Trophoblast cell (in vitro differentiated cells and primary cell): ENCODE measurements at regions not wholly inside any gene's neighbourhood (a gene's known extent, or its start where the extent isn't known, plus 50 kb on each side); places are given as distances from the start of the nearest gene placed in this dataset.

Experiments used
- DNase-seq, 2 donors: peaks; one replicate each; pipeline ENCODE4 v3.0.0-alpha.2; 2016
- H2AFZ ChIP-seq: 2 replicates; pipeline ENCODE4 v1.6.1; 2013; ENCODE audit warnings: low read length, moderate library complexity, mild to moderate bottlenecking; ENCODE audit not compliant: insufficient read depth, poor library complexity
- H2AK5ac ChIP-seq: 2 replicates; pipeline ENCODE4 v1.6.1; 2013; ENCODE audit warnings: mild to moderate bottlenecking, low read length
- H2BK120ac ChIP-seq: 2 replicates; pipeline ENCODE4 v1.6.1; 2013; ENCODE audit warnings: low read length, mild to moderate bottlenecking, moderate library complexity; ENCODE audit not compliant: insufficient read depth, poor library complexity
- H2BK12ac ChIP-seq: 2 replicates; pipeline ENCODE4 v1.6.1; 2013; ENCODE audit warnings: mild to moderate bottlenecking, low read length, moderate library complexity
- H2BK5ac ChIP-seq: 2 replicates; pipeline ENCODE4 v1.6.1; 2013; ENCODE audit warnings: low read length, low read depth, moderate library complexity, mild to moderate bottlenecking; ENCODE audit not compliant: poor library complexity
- H3K14ac ChIP-seq: 2 replicates; pipeline ENCODE4 v1.6.1; 2013; ENCODE audit warnings: mild to moderate bottlenecking, low read length
- H3K18ac ChIP-seq: 2 replicates; pipeline ENCODE4 v1.6.1; 2013; ENCODE audit warnings: mild to moderate bottlenecking, low read length
- H3K23ac ChIP-seq: 2 replicates; pipeline ENCODE4 v1.6.1; 2013; ENCODE audit warnings: low read length
- H3K27ac ChIP-seq: 2 replicates; pipeline ENCODE4 v1.5.1; 2013; ENCODE audit warnings: low read depth, mild to moderate bottlenecking, inconsistent platforms, low read length, moderate library complexity
- H3K27me3 ChIP-seq: 2 replicates; pipeline ENCODE4 v1.6.1; 2013; ENCODE audit warnings: inconsistent platforms, mild to moderate bottlenecking, low read length, moderate library complexity; ENCODE audit not compliant: insufficient read depth
- H3K36me3 ChIP-seq, 2 experiments: 1 replicate in 1 of 2; 2 replicates in 1 of 2; pipeline ENCODE4 v1.6.1; 2013; ENCODE audit warnings: low read length in 2 of 2, mild to moderate bottlenecking in 2 of 2, moderate library complexity in 1 of 2; ENCODE audit not compliant: insufficient read depth in 2 of 2, control insufficient read depth in 1 of 2
- H3K4ac ChIP-seq: 2 replicates; pipeline ENCODE4 v1.6.1; 2013; ENCODE audit warnings: low read depth, mild to moderate bottlenecking, low read length, moderate library complexity
- H3K4me1 ChIP-seq, 2 experiments: 1 replicate in 1 of 2; 2 replicates in 1 of 2; pipeline ENCODE4 v1.6.1; 2013; ENCODE audit warnings: low read length in 2 of 2, mild to moderate bottlenecking in 2 of 2, moderate library complexity in 1 of 2; ENCODE audit not compliant: insufficient read depth in 2 of 2, control insufficient read depth in 1 of 2
- H3K4me2 ChIP-seq: 2 replicates; pipeline ENCODE4 v1.6.1; 2013; ENCODE audit warnings: inconsistent platforms, mild to moderate bottlenecking, low read length, moderate library complexity
- H3K4me3 ChIP-seq: 2 replicates; pipeline ENCODE4 v1.5.1; 2013; ENCODE audit warnings: mild to moderate bottlenecking, low read depth, low read length, inconsistent platforms
- H3K79me1 ChIP-seq: one replicate; pipeline ENCODE4 v1.6.1; 2013; ENCODE audit warnings: low read length
- H3K79me2 ChIP-seq: 2 replicates; pipeline ENCODE4 v1.6.1; 2013; ENCODE audit warnings: low read length, mild to moderate bottlenecking; ENCODE audit not compliant: control insufficient read depth, insufficient read depth, poor library complexity
- H3K9ac ChIP-seq: 2 replicates; pipeline ENCODE4 v1.6.1; 2013; ENCODE audit warnings: mild to moderate bottlenecking, low read length
- H3K9me3 ChIP-seq: 2 replicates; pipeline ENCODE4 v1.6.1; 2013; ENCODE audit warnings: low read depth, mild to moderate bottlenecking, control low read depth, inconsistent platforms, low read length; ENCODE audit not compliant: insufficient read depth
- H4K12ac ChIP-seq: 2 replicates; pipeline ENCODE4 v1.6.1; 2013; ENCODE audit warnings: low read depth, mild to moderate bottlenecking, low read length, moderate library complexity
- H4K8ac ChIP-seq: 2 replicates; pipeline ENCODE4 v1.6.1; 2013; ENCODE audit warnings: low read depth, mild to moderate bottlenecking, low read length, moderate library complexity
- H4K91ac ChIP-seq: one replicate; pipeline ENCODE4 v1.6.1; 2013; ENCODE audit warnings: low read depth, mild to moderate bottlenecking, low read length, moderate library complexity
- WGBS: extraction: QIAGEN DNeasy Blood & Tissue Kit; methylation state at CpG from one replicate; pipeline ENCODE4 v1.1.7; 2013; ENCODE audit warnings: missing lambda C conversion rate; ENCODE audit not compliant: insufficient read length, insufficient coverage; ENCODE audit errors: extremely low coverage; 5-methylcytosine and 5-hydroxymethylcytosine counted together

DNA sequence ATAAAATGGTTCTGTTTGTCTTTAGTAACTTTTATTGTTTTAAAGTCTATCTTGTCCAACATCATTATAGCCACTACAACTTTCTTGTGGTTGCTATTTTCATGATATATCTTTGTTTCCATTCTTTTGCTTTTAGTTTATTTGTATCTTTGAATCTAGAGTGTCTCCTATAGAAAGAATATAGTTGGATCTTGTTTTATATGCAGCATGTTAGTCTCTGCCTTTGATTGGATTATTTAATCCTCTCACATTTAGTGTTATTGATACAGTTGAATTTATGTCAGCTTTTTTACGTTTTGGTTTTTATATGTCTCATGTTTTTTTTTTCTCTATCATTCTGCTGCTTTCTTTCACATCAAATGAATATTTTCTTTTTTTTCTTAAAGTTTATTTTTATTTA, 98.1 kb downstream of the VSIG4 start:
- H3K79me1 ChIP-seq: no peaks in the 10 kb centered on the region
- no peaks in the 10 kb centered on the region for H3K27me3 ChIP-seq
- no peak overlapping the region for H3K4me2 ChIP-seq
- H3K4me3 ChIP-seq: no peak overlapping the region
- no peak overlapping the region for H3K18ac ChIP-seq
- no peak overlapping the region for H2AK5ac ChIP-seq
- H3K27ac ChIP-seq: no peak overlapping the region
- no peak overlapping the region for H2AFZ ChIP-seq
- no peak overlapping the region for H3K4ac ChIP-seq
- DNase-seq: no peak
- H3K4me1 ChIP-seq: no peaks in the 10 kb centered on the region
- H3K9me3 ChIP-seq: no peaks in the 10 kb centered on the region
- H3K79me2 ChIP-seq: no peaks in the 10 kb centered on the region
- H4K91ac ChIP-seq: no peak overlapping the region
- no peak overlapping the region for H3K23ac ChIP-seq
- H3K36me3 ChIP-seq: no peaks in the 10 kb centered on the region
- no peak overlapping the region for H2BK120ac ChIP-seq
- no peak overlapping the region for H3K9ac ChIP-seq
- no peak overlapping the region for H4K12ac ChIP-seq
- H4K8ac ChIP-seq: no peak overlapping the region
- no peak overlapping the region for H2BK5ac ChIP-seq
- no peak overlapping the region for H3K14ac ChIP-seq
- no peak overlapping the region for H2BK12ac ChIP-seq
- no CpG with 5 or more reads among the region's 1 CpG for WGBS

DNA sequence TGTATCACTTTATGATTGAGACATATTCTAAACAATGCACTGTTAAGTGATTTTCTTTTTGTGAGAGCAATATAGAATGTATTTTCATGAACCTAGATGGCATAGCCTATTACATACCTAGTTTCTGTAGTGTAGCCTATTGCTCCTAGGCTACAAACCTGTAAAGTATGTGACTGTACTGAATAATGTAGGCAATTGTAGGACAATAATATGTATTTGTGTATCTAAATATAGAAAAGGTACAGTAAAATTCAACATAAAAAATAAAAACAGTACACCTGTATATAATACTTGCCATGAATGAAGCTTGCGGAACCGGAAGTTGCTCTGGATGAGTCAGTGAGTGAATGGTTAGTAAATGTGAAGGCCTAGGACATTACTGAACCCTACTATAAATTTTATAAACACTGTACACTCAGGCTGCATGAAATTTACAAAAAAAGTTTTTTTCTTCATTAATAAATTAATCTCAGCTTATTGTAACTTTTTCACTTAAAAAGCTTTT, 106.7 kb downstream of the VSIG4 start:
- Histone ChIP-seq H2AFZ (no peak overlapping the region), H3K9ac (no peak overlapping the region), H3K18ac (no peak overlapping the region), H4K12ac (no peak overlapping the region), H3K4me3 (no peak overlapping the region), H3K9me3 (peaks cover 2% of the 10 kb centered on the region), H2BK120ac (no peak overlapping the region), H3K23ac (no peak overlapping the region), H3K4ac (no peak overlapping the region), H4K8ac (no peak overlapping the region), H3K36me3 (peaks cover 4% of the 10 kb centered on the region in 2 experiments), H3K79me2 (no peaks in the 10 kb centered on the region), H2AK5ac (no peak overlapping the region), H2BK12ac (no peak overlapping the region), H3K27me3 (no peaks in the 10 kb centered on the region), H3K14ac (no peak overlapping the region), H3K79me1 (peaks cover 8% of the 10 kb centered on the region), H2BK5ac (no peak overlapping the region), H4K91ac (no peak overlapping the region), H3K4me2 (no peak overlapping the region), H3K4me1 (no peaks in the 10 kb centered on the region), H3K27ac (no peak overlapping the region)
- WGBS: no CpG with 5 or more reads among the region's 2 CpGs
- DNase-seq: no peak

DNA sequence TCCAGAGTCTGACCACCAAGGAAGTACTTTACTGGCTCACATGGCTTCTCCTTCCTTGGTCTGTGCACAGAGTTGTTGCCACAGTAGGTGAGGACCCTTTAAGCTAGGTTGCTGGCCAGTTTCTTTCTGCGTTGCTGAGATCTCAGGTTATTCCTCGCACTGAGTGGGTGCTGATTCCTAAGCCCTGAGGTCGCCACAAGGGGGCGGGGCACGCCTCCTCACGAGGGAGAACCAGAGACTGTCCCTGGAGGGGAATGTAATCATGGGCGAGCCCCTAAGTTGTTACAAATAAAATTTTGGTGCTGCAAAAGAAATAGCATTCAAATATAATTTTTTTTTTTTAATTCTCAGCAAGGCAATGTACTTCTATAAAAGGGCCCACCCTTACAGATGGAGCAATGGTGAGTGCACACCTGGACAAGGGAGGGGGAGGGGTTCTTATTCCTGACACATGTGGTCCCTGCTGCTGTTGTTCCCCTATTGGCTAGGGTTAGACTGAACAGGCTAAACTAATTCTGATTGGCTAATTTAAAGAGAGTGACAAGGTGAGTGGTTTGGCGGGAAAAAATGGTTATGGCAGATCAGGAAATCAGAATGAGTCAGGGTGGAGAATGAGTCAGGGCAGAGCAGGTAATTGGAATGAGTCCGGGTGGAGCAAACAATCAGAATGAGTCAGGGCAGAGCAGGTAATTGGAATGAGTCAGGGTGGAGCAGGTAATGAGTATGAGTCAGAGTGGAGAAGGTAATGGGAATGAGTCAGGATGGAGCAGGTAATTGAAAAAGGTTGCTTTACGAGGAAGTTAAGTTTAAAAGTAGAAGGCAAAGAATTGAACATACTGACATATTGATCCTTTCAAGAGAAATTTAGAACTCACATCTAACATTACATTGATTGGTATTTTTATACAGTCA, 107.5 kb downstream of the VSIG4 start:
- Histone ChIP-seq H2AFZ (no peak overlapping the region), H3K27me3 (no peaks in the 10 kb centered on the region), H2AK5ac (peak overlapping the region; percentile 91), H3K9ac (no peak overlapping the region), H3K23ac (no peak overlapping the region), H3K18ac (peak overlapping the region; percentile 35), H3K27ac (peak overlapping the region; percentile 41), H3K79me1 (peaks cover 8% of the 10 kb centered on the region), H3K14ac (peak overlapping the region; percentile 56), H2BK120ac (peak overlapping the region; percentile 20), H4K12ac (no peak overlapping the region), H3K4me1 (no peaks in the 10 kb centered on the region), H3K4me3 (no peak overlapping the region), H3K9me3 (peaks cover 2% of the 10 kb centered on the region), H3K4ac (no peak overlapping the region), H4K8ac (no peak overlapping the region), H3K36me3 (peaks cover 4% of the 10 kb centered on the region in 2 experiments), H3K79me2 (no peaks in the 10 kb centered on the region), H4K91ac (peak overlapping the region; percentile 81), H3K4me2 (no peak overlapping the region), H2BK12ac (peak overlapping the region; percentile 23), H2BK5ac (peak overlapping the region; percentile 66)
- DNase-seq: peak; percentile 58 to 81
- WGBS: no CpG with 5 or more reads among the region's 10 CpGs

DNA sequence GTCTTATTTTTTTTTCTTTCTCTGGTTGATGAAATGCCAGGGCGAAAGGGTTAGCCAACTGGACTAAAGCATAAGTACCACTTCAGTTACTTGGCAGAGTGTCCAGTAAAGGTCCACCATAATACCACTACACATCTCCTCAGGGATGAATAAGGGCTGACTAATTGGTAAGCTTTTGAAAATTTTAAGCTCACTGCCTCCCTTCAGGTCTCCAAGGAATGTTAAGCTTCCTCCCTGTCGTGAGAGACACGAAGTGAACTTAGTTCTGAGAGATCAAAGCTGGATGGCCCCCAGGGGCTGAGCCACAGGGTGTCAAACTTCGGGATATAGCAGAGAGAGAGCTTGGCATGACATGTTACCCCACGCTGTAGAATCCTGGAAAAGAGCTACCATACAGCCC, 111.4 kb downstream of the VSIG4 start:
- Histone ChIP-seq H3K79me1 (peaks cover 19% of the 10 kb centered on the region), H4K8ac (no peak overlapping the region), H4K91ac (no peak overlapping the region), H4K12ac (no peak overlapping the region), H3K14ac (no peak overlapping the region), H3K9ac (no peak overlapping the region), H3K4me2 (no peak overlapping the region), H3K36me3 (peaks cover 4% of the 10 kb centered on the region in 2 experiments), H2AFZ (no peak overlapping the region), H3K27ac (no peak overlapping the region), H3K79me2 (no peaks in the 10 kb centered on the region), H2BK120ac (no peak overlapping the region), H3K9me3 (peaks cover 2% of the 10 kb centered on the region), H2AK5ac (no peak overlapping the region), H3K4me3 (no peak overlapping the region), H3K4me1 (peaks cover 10 to 13% of the 10 kb centered on the region in 2 experiments), H2BK5ac (no peak overlapping the region), H3K23ac (no peak overlapping the region), H2BK12ac (peak overlapping the region; percentile 58), H3K4ac (no peak overlapping the region), H3K27me3 (no peaks in the 10 kb centered on the region), H3K18ac (no peak overlapping the region)
- no CpG with 5 or more reads among the region's 5 CpGs for WGBS
- no peak for DNase-seq
